Transverse colon (tissue), 3 donors: ENCODE measurements at regions not wholly inside any gene's neighbourhood (a gene's known extent, or its start where the extent isn't known, plus 50 kb on each side); places are given as distances from the start of the nearest gene placed in this dataset.

Experiments
- EP300 ChIP-seq: sonication (generic); formaldehyde crosslinking; IDR thresholded peaks from one replicate; pipeline ENCODE4 v1.6.1; 2017; ENCODE audit warnings: antibody characterized with exemption, low read depth
- POLR2A ChIP-seq: fragments of 450-650 bp; IDR thresholded peaks from one replicate; pipeline ENCODE4 v1.6.1; 2016; ENCODE audit warnings: antibody characterized with exemption, mild to moderate bottlenecking, moderate library complexity
- TF ChIP-seq, protein P1 (sequence below), 5 experiments: fragments of 200-600 bp in 3 of 5; fragments of 450-650 bp in 2 of 5; sonication (generic) in 3 of 5; IDR thresholded peaks; 1 replicate in 2 of 5; 2 replicates in 3 of 5; pipeline ENCODE4 v1.5.1; 2016 to 2017; ENCODE audit warnings: antibody characterized with exemption in 5 of 5, inconsistent platforms in 3 of 5, mild to moderate bottlenecking in 2 of 5, moderate library complexity in 1 of 5

DNA sequence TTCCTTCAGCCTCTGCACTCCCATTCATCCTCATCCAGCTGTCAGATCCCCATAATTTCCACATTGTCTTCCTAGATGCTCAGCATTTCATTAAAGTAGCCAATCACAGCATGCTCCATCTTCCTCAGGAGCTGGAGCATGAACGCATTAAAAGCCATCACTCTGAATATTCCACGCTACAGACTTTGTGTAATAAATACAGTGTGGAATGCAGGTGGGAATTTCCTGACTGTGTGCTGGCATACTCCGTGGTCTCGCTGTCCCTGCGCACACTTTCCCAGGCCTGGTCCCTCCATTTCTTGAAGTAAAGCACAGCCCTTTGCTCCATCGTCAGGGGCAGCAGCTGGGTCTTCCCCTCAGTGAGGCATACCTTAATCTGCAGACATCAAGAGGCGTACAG is 123.7 kb upstream of the NCK2 start:
- TF ChIP-seq POLR2A (no peak), EP300 (no peak)
- TF ChIP-seq, protein P1, sequence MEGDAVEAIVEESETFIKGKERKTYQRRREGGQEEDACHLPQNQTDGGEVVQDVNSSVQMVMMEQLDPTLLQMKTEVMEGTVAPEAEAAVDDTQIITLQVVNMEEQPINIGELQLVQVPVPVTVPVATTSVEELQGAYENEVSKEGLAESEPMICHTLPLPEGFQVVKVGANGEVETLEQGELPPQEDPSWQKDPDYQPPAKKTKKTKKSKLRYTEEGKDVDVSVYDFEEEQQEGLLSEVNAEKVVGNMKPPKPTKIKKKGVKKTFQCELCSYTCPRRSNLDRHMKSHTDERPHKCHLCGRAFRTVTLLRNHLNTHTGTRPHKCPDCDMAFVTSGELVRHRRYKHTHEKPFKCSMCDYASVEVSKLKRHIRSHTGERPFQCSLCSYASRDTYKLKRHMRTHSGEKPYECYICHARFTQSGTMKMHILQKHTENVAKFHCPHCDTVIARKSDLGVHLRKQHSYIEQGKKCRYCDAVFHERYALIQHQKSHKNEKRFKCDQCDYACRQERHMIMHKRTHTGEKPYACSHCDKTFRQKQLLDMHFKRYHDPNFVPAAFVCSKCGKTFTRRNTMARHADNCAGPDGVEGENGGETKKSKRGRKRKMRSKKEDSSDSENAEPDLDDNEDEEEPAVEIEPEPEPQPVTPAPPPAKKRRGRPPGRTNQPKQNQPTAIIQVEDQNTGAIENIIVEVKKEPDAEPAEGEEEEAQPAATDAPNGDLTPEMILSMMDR (IDR thresholded peaks at IDR 0.05): no peak
